Lower leg skin (tissue), 3 donors: ENCODE measurements at regions not wholly inside any gene's neighbourhood (a gene's known extent, or its start where the extent isn't known, plus 50 kb on each side); places are given as distances from the start of the nearest gene placed in this dataset.

Experiments
- POLR2A ChIP-seq, 2 donors: fragments of 450-650 bp; IDR thresholded peaks; one replicate each; pipeline ENCODE4 v1.6.1; 2016 to 2017; ENCODE audit warnings: antibody characterized with exemption in 2 of 2, mild to moderate bottlenecking in 1 of 2, moderate library complexity in 1 of 2
- TF ChIP-seq, protein P1 (sequence below), 3 donors: fragments of 450-650 bp; IDR thresholded peaks; one replicate each; pipeline ENCODE4 v1.5.1; 2016; ENCODE audit warnings: antibody characterized with exemption in 3 of 3, mild to moderate bottlenecking in 3 of 3, moderate library complexity in 2 of 3

DNA sequence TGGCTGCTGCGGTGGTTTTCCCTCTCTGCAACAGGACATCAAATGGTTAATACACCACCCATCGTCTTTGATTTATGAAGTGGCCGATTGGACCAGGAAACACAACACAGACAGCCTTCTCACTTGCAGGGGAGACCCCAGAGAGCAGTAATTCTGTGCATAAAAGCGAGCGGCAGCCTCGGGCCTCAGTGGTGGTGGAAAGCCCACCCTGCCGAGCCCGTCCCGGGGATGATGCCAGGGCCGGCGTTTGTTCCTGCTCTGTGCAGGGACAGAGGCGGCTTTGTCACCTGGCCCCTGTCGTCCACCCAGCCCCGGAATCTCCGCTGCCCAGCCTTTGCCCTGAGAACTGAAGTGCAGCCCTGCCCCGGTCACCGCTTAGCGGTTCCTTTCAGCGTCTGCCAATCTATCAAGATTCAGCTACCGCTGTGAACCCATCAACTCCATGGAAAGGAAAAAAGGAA is 184.4 kb downstream of the TSHZ3 start:
- TF ChIP-seq, protein P1, sequence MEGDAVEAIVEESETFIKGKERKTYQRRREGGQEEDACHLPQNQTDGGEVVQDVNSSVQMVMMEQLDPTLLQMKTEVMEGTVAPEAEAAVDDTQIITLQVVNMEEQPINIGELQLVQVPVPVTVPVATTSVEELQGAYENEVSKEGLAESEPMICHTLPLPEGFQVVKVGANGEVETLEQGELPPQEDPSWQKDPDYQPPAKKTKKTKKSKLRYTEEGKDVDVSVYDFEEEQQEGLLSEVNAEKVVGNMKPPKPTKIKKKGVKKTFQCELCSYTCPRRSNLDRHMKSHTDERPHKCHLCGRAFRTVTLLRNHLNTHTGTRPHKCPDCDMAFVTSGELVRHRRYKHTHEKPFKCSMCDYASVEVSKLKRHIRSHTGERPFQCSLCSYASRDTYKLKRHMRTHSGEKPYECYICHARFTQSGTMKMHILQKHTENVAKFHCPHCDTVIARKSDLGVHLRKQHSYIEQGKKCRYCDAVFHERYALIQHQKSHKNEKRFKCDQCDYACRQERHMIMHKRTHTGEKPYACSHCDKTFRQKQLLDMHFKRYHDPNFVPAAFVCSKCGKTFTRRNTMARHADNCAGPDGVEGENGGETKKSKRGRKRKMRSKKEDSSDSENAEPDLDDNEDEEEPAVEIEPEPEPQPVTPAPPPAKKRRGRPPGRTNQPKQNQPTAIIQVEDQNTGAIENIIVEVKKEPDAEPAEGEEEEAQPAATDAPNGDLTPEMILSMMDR (IDR thresholded peaks at IDR 0.05), result no peak
- TF ChIP-seq POLR2A (IDR thresholded peaks at IDR 0.05), result no peak
